K562 (cell line): ENCODE measurements at regions not wholly inside any gene's neighbourhood (a gene's known extent, or its start where the extent isn't known, plus 50 kb on each side); places are given as distances from the start of the nearest gene placed in this dataset.

Experiments
- ATAC-seq: fragments of 200-7000 bp; cut with Tn5 transposase; 3 replicates; pipeline ENCODE4 v1.9.1; 2020; ENCODE audit warnings: moderate library complexity
- BruUV-seq: library from RNA; stranded (reverse); fragments of 400-500 nt; replicated peaks from 2 replicates; lab custom pipeline; 2021; lab: Mats Ljungman, UMichigan
- CTCF ChIA-PET: fragments of 300-600 bp; formaldehyde crosslinking; extraction: SDS; loops from one replicate; lab custom pipeline; 2021; ENCODE audit warnings: low intra/inter-chr PET ratio; lab: Yijun Ruan, JAX
- POLR2A ChIA-PET: fragments of 300-600, 350-650 bp; sonication (Branson Sonifier 250); formaldehyde crosslinking; extraction: SDS; loops from one replicate; lab custom pipeline; 2021; ENCODE audit warnings: antibody characterized with exemption, inconsistent platforms; lab: Yijun Ruan, JAX
- DNase-seq, 4 experiments: peaks; one replicate each; pipeline versions ENCODE4 v3.0.0 to v3.0.0-alpha.2; 2011 to 2018; ENCODE audit warnings: low spot score in 3 of 4, mixed read lengths in 3 of 4; ENCODE audit errors: extremely low read depth in 1 of 4
- FAIRE-seq: peaks from 2 replicates; lab custom pipeline; 2011; peaks lifted over from hg19 to GRCh38; lab: Jason Lieb, UNC
- H2AFZ ChIP-seq: 2 replicates; pipeline ENCODE4 v1.6.0; 2011; ENCODE audit warnings: low read depth, low read length, control low read depth, inconsistent platforms
- H3K27ac ChIP-seq: fragments of 200-600 bp; 3 replicates; pipeline ENCODE4 v1.8.0; 2011; ENCODE audit warnings: low read depth, mild to moderate bottlenecking, control low read depth, inconsistent platforms, low read length, moderate library complexity, mixed read lengths; ENCODE audit errors: extremely low read depth
- H3K27me3 ChIP-seq, 2 experiments: fragments of 300-600 bp in 1 of 2; 2 replicates in 1 of 2; 3 replicates in 1 of 2; pipeline versions ENCODE4 v1.6.0 to v1.8.0; 2011; ENCODE audit warnings: inconsistent platforms in 2 of 2, low read length in 2 of 2, mild to moderate bottlenecking in 1 of 2, mixed read lengths in 1 of 2, moderate library complexity in 1 of 2; ENCODE audit not compliant: control insufficient read depth in 2 of 2, insufficient read depth in 2 of 2
- H3K36me3 ChIP-seq: fragments of 300-600 bp; 3 replicates; pipeline ENCODE4 v1.8.0; 2011; ENCODE audit warnings: mild to moderate bottlenecking, low read length, inconsistent platforms; ENCODE audit not compliant: control insufficient read depth, insufficient read depth
- H3K4me1 ChIP-seq, 2 experiments: fragments of 200-600 bp in 1 of 2; replicated peaks in 1 of 2; 2 replicates in 1 of 2; 3 replicates in 1 of 2; pipeline versions ENCODE4 v1.5.1 to v1.8.0; 2011; ENCODE audit warnings: inconsistent platforms in 2 of 2, low read length in 2 of 2, mild to moderate bottlenecking in 1 of 2, mixed read lengths in 1 of 2, moderate library complexity in 1 of 2; ENCODE audit not compliant: control insufficient read depth in 2 of 2, insufficient read depth in 2 of 2
- H3K4me2 ChIP-seq: 2 replicates; pipeline ENCODE4 v1.6.1; 2011; ENCODE audit warnings: low read length, control low read depth, inconsistent platforms, mixed read lengths; ENCODE audit not compliant: insufficient read depth
- H3K4me3 ChIP-seq: fragments of 200-600 bp; sonication (generic), shearing (Covaris generic); 2 replicates; pipeline ENCODE4 v1.5.1; 2016; ENCODE audit warnings: control low read depth, inconsistent platforms
- H3K79me2 ChIP-seq: fragments of 200-600 bp; 3 replicates; pipeline ENCODE4 v1.8.0; 2011; ENCODE audit warnings: low read length, inconsistent platforms; ENCODE audit not compliant: control insufficient read depth, insufficient read depth
- H3K9ac ChIP-seq, 2 experiments: 2 replicates each; pipeline versions ENCODE4 v1.6.0 to v1.6.1; 2011; ENCODE audit warnings: low read depth in 2 of 2, low read length in 2 of 2, control low read depth in 1 of 2, inconsistent platforms in 1 of 2, mild to moderate bottlenecking in 1 of 2, mixed read lengths in 1 of 2; ENCODE audit not compliant: insufficient read depth in 1 of 2
- H3K9me1 ChIP-seq: one replicate; pipeline ENCODE4 v1.6.0; 2011; ENCODE audit warnings: inconsistent platforms, mild to moderate bottlenecking, low read length, moderate library complexity; ENCODE audit not compliant: control insufficient read depth, insufficient read depth
- H3K9me3 ChIP-seq: replicated peaks from 2 replicates; pipeline ENCODE4 v1.5.1; 2011; ENCODE audit warnings: low read depth, low read length, inconsistent platforms; ENCODE audit not compliant: control insufficient read depth, insufficient read depth
- H4K20me1 ChIP-seq: replicated peaks from 2 replicates; pipeline ENCODE4 v1.6.1; 2011; ENCODE audit warnings: low read length, inconsistent platforms, mixed read lengths; ENCODE audit not compliant: control insufficient read depth, insufficient read depth
- ILK ChIP-seq: fragments of 450-650 bp; IDR thresholded peaks from 2 replicates; pipeline ENCODE4 v1.6.1; 2016; ENCODE audit warnings: missing genetic modification characterization, low read depth, mild to moderate bottlenecking, missing compliant biosample characterization, moderate library complexity, borderline replicate concordance
- ZFP1 ChIP-seq: fragments of 450-650 bp; formaldehyde crosslinking; IDR thresholded peaks from 2 replicates; pipeline ENCODE4 v1.4.0; 2020; ENCODE audit warnings: mild to moderate bottlenecking, mixed read lengths
- ZFP30 ChIP-seq: fragments of 250-450 bp; sonication (Bioruptor Pico); IDR thresholded peaks from 2 replicates; pipeline ENCODE4 v1.8.0; 2022; ENCODE audit warnings: moderate library complexity, mild to moderate bottlenecking, inconsistent platforms, borderline replicate concordance
- ZNF444 ChIP-seq: fragments of 250-450 bp; sonication (Bioruptor Pico); IDR thresholded peaks from 2 replicates; pipeline ENCODE4 v1.4.0; 2020; ENCODE audit warnings: mild to moderate bottlenecking, moderate library complexity
- WGBS: fragments of 100-300 bp; shearing (Covaris generic); methylation state at CpG from one replicate; pipeline ENCODE4 v1.1.6; 2016; ENCODE audit warnings: low coverage, mixed read lengths; ENCODE audit not compliant: insufficient coverage; ENCODE audit errors: missing lambda C conversion rate; 5-methylcytosine and 5-hydroxymethylcytosine counted together
- in situ Hi-C: fragments of 300-500 bp; cut with MboI; formaldehyde crosslinking; loops from 4 replicates; pipeline ENCODE4 v1.15.0; 2018; ENCODE audit warnings: inconsistent platforms, mixed read lengths
- intact Hi-C: fragments of 100-400 bp; cut with micrococcal nuclease; formaldehyde crosslinking; loops from 2 replicates; pipeline ENCODE4 v1.14.2; 2022

DNA sequence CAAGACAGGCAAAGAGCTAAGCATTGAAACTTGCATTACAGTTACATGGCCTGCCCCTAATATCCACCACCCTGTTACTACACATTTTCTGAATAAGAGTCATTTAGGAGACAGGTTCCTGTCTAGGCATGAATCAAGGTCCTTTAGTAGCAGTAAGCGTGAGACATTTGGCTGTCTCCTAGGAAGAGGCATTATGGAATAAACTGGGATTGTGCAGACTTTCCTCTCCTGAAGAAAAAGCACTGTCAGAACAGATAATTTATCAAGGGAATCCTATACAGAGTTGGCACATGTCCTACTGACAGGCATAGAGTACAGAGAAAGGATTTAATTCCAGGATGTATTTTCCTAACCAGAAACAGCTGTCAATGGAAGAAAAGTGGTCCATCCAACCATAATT is 111.9 kb downstream of the INHBA start:
- intact Hi-C loops (no loop called here), in situ Hi-C loops (no loop called here)
- ATAC-seq (no peak), FAIRE-seq (no peak), DNase-seq (no peak)
- no peak overlapping the region for H3K4me3 ChIP-seq
- H3K9me3 ChIP-seq, result no peaks in the 10 kb centered on the region; the same call in 1 of the 2 replicates
- no TSS peak for BruUV-seq
- no peak overlapping the region for H3K27ac ChIP-seq
- H3K36me3 ChIP-seq, result no peaks in the 10 kb centered on the region
- CTCF ChIA-PET, result no interaction called here
- no peak overlapping the region for H3K4me2 ChIP-seq
- no peak overlapping the region for H2AFZ ChIP-seq
- no peaks in the 10 kb centered on the region for H3K9me1 ChIP-seq
- no peaks in the 10 kb centered on the region for H3K4me1 ChIP-seq
- 0% methylated on average over 1 of the region's 1 CpG for WGBS
- no peaks in the 10 kb centered on the region for H4K20me1 ChIP-seq
- no peak overlapping the region for H3K9ac ChIP-seq
- no peaks in the 10 kb centered on the region for H3K27me3 ChIP-seq
- TF ChIP-seq ILK, result no peak
- no peaks in the 10 kb centered on the region for H3K79me2 ChIP-seq
- POLR2A ChIA-PET, result no interaction called here

DNA sequence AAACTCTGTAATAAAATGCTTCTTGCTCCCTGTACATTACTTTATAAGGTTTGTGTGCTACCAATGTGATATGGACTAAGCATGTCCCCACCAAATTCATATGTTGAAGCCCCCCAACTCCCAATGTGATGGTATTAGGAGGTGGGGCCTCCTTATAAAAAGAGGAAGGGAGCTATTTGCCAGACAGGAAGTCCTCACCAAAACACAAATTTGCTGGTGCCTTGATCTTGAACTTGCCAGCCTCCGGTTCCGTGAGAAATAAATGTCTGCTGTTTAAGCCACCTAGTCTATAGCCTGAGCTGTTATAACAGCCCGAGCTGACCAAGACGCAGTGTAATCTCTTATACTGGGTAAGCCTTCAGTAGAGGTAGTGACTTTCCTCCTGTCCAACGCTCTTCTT is 114.5 kb downstream of the INHBA start:
- H3K36me3 ChIP-seq, result no peaks in the 10 kb centered on the region
- POLR2A ChIA-PET, result no interaction called here
- no peaks in the 10 kb centered on the region for H3K9me1 ChIP-seq
- DNase-seq, result no peak
- peaks cover 1% of the 10 kb centered on the region; the same call in 1 of the 2 replicates for H3K9me3 ChIP-seq
- in situ Hi-C loops, result no loop called here
- H4K20me1 ChIP-seq, result no peaks in the 10 kb centered on the region
- no peak overlapping the region for H3K4me2 ChIP-seq
- ATAC-seq, result no peak
- no peaks in the 10 kb centered on the region for H3K79me2 ChIP-seq
- no peaks in the 10 kb centered on the region for H3K27me3 ChIP-seq
- no peak overlapping the region for H3K9ac ChIP-seq
- no peak for TF ChIP-seq ZFP1 (CRISPR knock-in tag)
- TF ChIP-seq ZFP30 (CRISPR knock-in tag), result no peak
- TF ChIP-seq ZNF444, result no peak
- TF ChIP-seq, all 486 proteins: peak for 0
- BruUV-seq, result no TSS peak
- no peak for FAIRE-seq
- Histone ChIP-seq H2AFZ (no peak overlapping the region), H3K4me3 (no peak overlapping the region), H3K4me1 (no peaks in the 10 kb centered on the region), H3K27ac (no peak overlapping the region)
- CTCF ChIA-PET, result no interaction called here
- intact Hi-C loops, result no loop called here
- WGBS, result 0% methylated on average over 5 of the region's 5 CpGs
